Trophoblast cell (in vitro differentiated cells and primary cell): ENCODE measurements at regions not wholly inside any gene's neighbourhood (a gene's known extent, or its start where the extent isn't known, plus 50 kb on each side); places are given as distances from the start of the nearest gene placed in this dataset.

Experiments
- DNase-seq, 2 donors: peaks; one replicate each; pipeline ENCODE4 v3.0.0-alpha.2; 2016
- H2AFZ ChIP-seq: 2 replicates; pipeline ENCODE4 v1.6.1; 2013; ENCODE audit warnings: low read length, moderate library complexity, mild to moderate bottlenecking; ENCODE audit not compliant: insufficient read depth, poor library complexity
- H2AK5ac ChIP-seq: 2 replicates; pipeline ENCODE4 v1.6.1; 2013; ENCODE audit warnings: mild to moderate bottlenecking, low read length
- H2BK120ac ChIP-seq: 2 replicates; pipeline ENCODE4 v1.6.1; 2013; ENCODE audit warnings: low read length, mild to moderate bottlenecking, moderate library complexity; ENCODE audit not compliant: insufficient read depth, poor library complexity
- H2BK12ac ChIP-seq: 2 replicates; pipeline ENCODE4 v1.6.1; 2013; ENCODE audit warnings: mild to moderate bottlenecking, low read length, moderate library complexity
- H2BK5ac ChIP-seq: 2 replicates; pipeline ENCODE4 v1.6.1; 2013; ENCODE audit warnings: low read length, low read depth, moderate library complexity, mild to moderate bottlenecking; ENCODE audit not compliant: poor library complexity
- H3K14ac ChIP-seq: 2 replicates; pipeline ENCODE4 v1.6.1; 2013; ENCODE audit warnings: mild to moderate bottlenecking, low read length
- H3K18ac ChIP-seq: 2 replicates; pipeline ENCODE4 v1.6.1; 2013; ENCODE audit warnings: mild to moderate bottlenecking, low read length
- H3K23ac ChIP-seq: 2 replicates; pipeline ENCODE4 v1.6.1; 2013; ENCODE audit warnings: low read length
- H3K27ac ChIP-seq: 2 replicates; pipeline ENCODE4 v1.5.1; 2013; ENCODE audit warnings: low read depth, mild to moderate bottlenecking, inconsistent platforms, low read length, moderate library complexity
- H3K27me3 ChIP-seq: 2 replicates; pipeline ENCODE4 v1.6.1; 2013; ENCODE audit warnings: inconsistent platforms, mild to moderate bottlenecking, low read length, moderate library complexity; ENCODE audit not compliant: insufficient read depth
- H3K36me3 ChIP-seq, 2 experiments: 1 replicate in 1 of 2; 2 replicates in 1 of 2; pipeline ENCODE4 v1.6.1; 2013; ENCODE audit warnings: low read length in 2 of 2, mild to moderate bottlenecking in 2 of 2, moderate library complexity in 1 of 2; ENCODE audit not compliant: insufficient read depth in 2 of 2, control insufficient read depth in 1 of 2
- H3K4ac ChIP-seq: 2 replicates; pipeline ENCODE4 v1.6.1; 2013; ENCODE audit warnings: low read depth, mild to moderate bottlenecking, low read length, moderate library complexity
- H3K4me1 ChIP-seq, 2 experiments: 1 replicate in 1 of 2; 2 replicates in 1 of 2; pipeline ENCODE4 v1.6.1; 2013; ENCODE audit warnings: low read length in 2 of 2, mild to moderate bottlenecking in 2 of 2, moderate library complexity in 1 of 2; ENCODE audit not compliant: insufficient read depth in 2 of 2, control insufficient read depth in 1 of 2
- H3K4me2 ChIP-seq: 2 replicates; pipeline ENCODE4 v1.6.1; 2013; ENCODE audit warnings: inconsistent platforms, mild to moderate bottlenecking, low read length, moderate library complexity
- H3K4me3 ChIP-seq: 2 replicates; pipeline ENCODE4 v1.5.1; 2013; ENCODE audit warnings: mild to moderate bottlenecking, low read depth, low read length, inconsistent platforms
- H3K79me1 ChIP-seq: one replicate; pipeline ENCODE4 v1.6.1; 2013; ENCODE audit warnings: low read length
- H3K79me2 ChIP-seq: 2 replicates; pipeline ENCODE4 v1.6.1; 2013; ENCODE audit warnings: low read length, mild to moderate bottlenecking; ENCODE audit not compliant: control insufficient read depth, insufficient read depth, poor library complexity
- H3K9ac ChIP-seq: 2 replicates; pipeline ENCODE4 v1.6.1; 2013; ENCODE audit warnings: mild to moderate bottlenecking, low read length
- H3K9me3 ChIP-seq: 2 replicates; pipeline ENCODE4 v1.6.1; 2013; ENCODE audit warnings: low read depth, mild to moderate bottlenecking, control low read depth, inconsistent platforms, low read length; ENCODE audit not compliant: insufficient read depth
- H4K12ac ChIP-seq: 2 replicates; pipeline ENCODE4 v1.6.1; 2013; ENCODE audit warnings: low read depth, mild to moderate bottlenecking, low read length, moderate library complexity
- H4K8ac ChIP-seq: 2 replicates; pipeline ENCODE4 v1.6.1; 2013; ENCODE audit warnings: low read depth, mild to moderate bottlenecking, low read length, moderate library complexity
- H4K91ac ChIP-seq: one replicate; pipeline ENCODE4 v1.6.1; 2013; ENCODE audit warnings: low read depth, mild to moderate bottlenecking, low read length, moderate library complexity
- WGBS: extraction: QIAGEN DNeasy Blood & Tissue Kit; methylation state at CpG from one replicate; pipeline ENCODE4 v1.1.7; 2013; ENCODE audit warnings: missing lambda C conversion rate; ENCODE audit not compliant: insufficient read length, insufficient coverage; ENCODE audit errors: extremely low coverage; 5-methylcytosine and 5-hydroxymethylcytosine counted together

- Histone ChIP-seq H3K4me2 (no peak overlapping the region), H3K27me3 (no peaks in the 10 kb centered on the region), H3K18ac (no peak overlapping the region), H4K91ac (no peak overlapping the region), H3K4me1 (peaks cover 8 to 9% of the 10 kb centered on the region in 2 experiments), H4K8ac (no peak overlapping the region), H2BK12ac (no peak overlapping the region), H3K27ac (no peak overlapping the region), H3K9ac (no peak overlapping the region), H3K79me2 (no peaks in the 10 kb centered on the region), H3K36me3 (no peaks in the 10 kb centered on the region), H3K14ac (no peak overlapping the region), H2BK120ac (no peak overlapping the region), H2BK5ac (no peak overlapping the region), H4K12ac (no peak overlapping the region), H2AFZ (no peak overlapping the region), H3K23ac (no peak overlapping the region), H3K9me3 (no peaks in the 10 kb centered on the region), H2AK5ac (no peak overlapping the region), H3K79me1 (no peaks in the 10 kb centered on the region), H3K4me3 (no peak overlapping the region), H3K4ac (no peak overlapping the region)
- no peak for DNase-seq
- WGBS = no CpG with 5 or more reads among the region's 34 CpGs
Measured at GRCh38 chr3:94937980-94938379, 875.1 kb downstream of the NSUN3 start.

- Histone ChIP-seq H4K91ac (no peak overlapping the region), H3K9ac (no peak overlapping the region), H3K4ac (no peak overlapping the region), H3K9me3 (no peaks in the 10 kb centered on the region), H3K18ac (no peak overlapping the region), H4K12ac (no peak overlapping the region), H2BK120ac (no peak overlapping the region), H2BK5ac (no peak overlapping the region), H3K4me2 (no peak overlapping the region), H3K79me1 (no peaks in the 10 kb centered on the region), H3K4me1 (no peaks in the 10 kb centered on the region), H3K14ac (no peak overlapping the region), H3K27me3 (no peaks in the 10 kb centered on the region), H4K8ac (no peak overlapping the region), H2AK5ac (no peak overlapping the region), H3K4me3 (no peak overlapping the region), H3K36me3 (no peaks in the 10 kb centered on the region), H2AFZ (no peak overlapping the region), H2BK12ac (no peak overlapping the region), H3K27ac (no peak overlapping the region), H3K23ac (no peak overlapping the region), H3K79me2 (no peaks in the 10 kb centered on the region)
- no CpG with 5 or more reads among the region's 6 CpGs for WGBS
- DNase-seq = no peak
Measured at GRCh38 chr3:94946683-94947082, 883.8 kb downstream of the NSUN3 start.

- no CpG with 5 or more reads among the region's 6 CpGs for WGBS
- Histone ChIP-seq H2BK120ac (no peak overlapping the region), H3K4ac (no peak overlapping the region), H2BK12ac (no peak overlapping the region), H3K27ac (no peak overlapping the region), H3K4me3 (no peak overlapping the region), H3K23ac (no peak overlapping the region), H3K27me3 (no peaks in the 10 kb centered on the region), H2BK5ac (no peak overlapping the region), H3K36me3 (no peaks in the 10 kb centered on the region), H3K79me2 (no peaks in the 10 kb centered on the region), H4K12ac (no peak overlapping the region), H4K8ac (no peak overlapping the region), H3K9ac (no peak overlapping the region), H3K18ac (no peak overlapping the region), H3K9me3 (no peaks in the 10 kb centered on the region), H4K91ac (no peak overlapping the region), H3K14ac (no peak overlapping the region), H2AFZ (no peak overlapping the region), H2AK5ac (no peak overlapping the region), H3K4me1 (no peaks in the 10 kb centered on the region), H3K4me2 (no peak overlapping the region), H3K79me1 (no peaks in the 10 kb centered on the region)
- peak in 1 of 2 donors; percentile 34 for DNase-seq
Measured at GRCh38 chr3:94961423-94962100, 898.7 kb downstream of the NSUN3 start.

- H3K9ac ChIP-seq = no peak overlapping the region
- no CpG with 5 or more reads among the region's 2 CpGs for WGBS
Measured at GRCh38 chr3:94965867-94966475, 903.1 kb downstream of the NSUN3 start.

More at GRCh38 chr3:94965867-94966475, 903.1 kb downstream of the NSUN3 start:
- Histone ChIP-seq H3K27ac (no peak overlapping the region), H2BK12ac (no peak overlapping the region), H4K91ac (no peak overlapping the region), H3K18ac (no peak overlapping the region), H3K4me2 (no peak overlapping the region), H3K36me3 (no peaks in the 10 kb centered on the region), H3K79me1 (no peaks in the 10 kb centered on the region), H2BK5ac (no peak overlapping the region), H3K79me2 (no peaks in the 10 kb centered on the region), H4K12ac (no peak overlapping the region), H3K14ac (no peak overlapping the region), H3K27me3 (no peaks in the 10 kb centered on the region), H4K8ac (no peak overlapping the region), H3K23ac (no peak overlapping the region), H3K9me3 (no peaks in the 10 kb centered on the region), H3K4ac (no peak overlapping the region), H2AFZ (no peak overlapping the region), H3K4me3 (no peak overlapping the region), H3K4me1 (no peaks in the 10 kb centered on the region), H2BK120ac (no peak overlapping the region), H2AK5ac (no peak overlapping the region)
- DNase-seq = no peak
